GM19351 (cell line): ENCODE measurements at regions not wholly inside any gene's neighbourhood (a gene's known extent, or its start where the extent isn't known, plus 50 kb on each side); places are given as distances from the start of the nearest gene placed in this dataset.

Experiments
- ATAC-seq: cut with Tn5 transposase; IDR thresholded peaks from one replicate; pipeline ENCODE4 v1.9.1; 2021; ENCODE audit warnings: mild to moderate bottlenecking, moderate library complexity; ENCODE audit not compliant: unreplicated experiment

DNA sequence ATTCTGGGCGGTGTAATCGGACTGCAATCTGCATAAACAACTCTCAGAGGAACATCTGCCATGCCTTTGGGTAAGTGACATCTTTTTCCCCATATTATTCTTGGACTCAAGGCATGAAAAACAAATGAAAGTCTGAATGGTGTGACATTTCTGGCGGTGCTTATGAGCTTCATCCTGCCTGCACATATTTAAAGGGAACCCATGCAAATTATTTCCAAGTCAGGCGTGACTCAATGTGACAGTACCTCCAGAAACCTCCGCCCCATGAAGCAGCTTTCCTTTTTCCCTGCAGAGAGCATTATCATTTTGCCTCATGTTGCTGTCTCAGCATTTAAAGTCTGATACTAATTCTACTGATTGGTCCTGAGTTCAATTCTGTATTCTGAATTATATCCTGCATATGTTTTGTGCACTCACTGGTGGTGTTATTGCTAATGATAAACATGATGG is 585.4 kb downstream of the SNAPC1 start:
- no peak for ATAC-seq

DNA sequence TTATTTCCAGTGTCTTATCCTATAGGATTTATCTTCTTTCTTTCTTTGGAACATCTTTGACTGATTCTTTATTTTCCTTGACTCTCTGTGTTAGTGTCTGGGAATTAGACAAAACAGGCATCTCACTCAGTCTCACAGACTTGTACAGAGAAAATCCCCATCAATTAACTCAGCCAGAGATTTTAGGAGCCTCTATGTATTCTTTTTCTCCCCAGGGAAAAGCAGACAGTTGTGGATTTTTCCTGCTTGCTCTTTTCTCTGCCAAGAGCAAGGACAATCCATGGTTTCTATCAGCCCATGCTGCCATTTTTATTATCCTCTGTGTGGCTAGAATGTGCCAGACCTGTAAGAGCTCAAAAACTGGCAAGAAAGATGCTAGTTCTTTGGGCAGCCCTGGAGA is 595.1 kb downstream of the SNAPC1 start:
- no peak for ATAC-seq

DNA sequence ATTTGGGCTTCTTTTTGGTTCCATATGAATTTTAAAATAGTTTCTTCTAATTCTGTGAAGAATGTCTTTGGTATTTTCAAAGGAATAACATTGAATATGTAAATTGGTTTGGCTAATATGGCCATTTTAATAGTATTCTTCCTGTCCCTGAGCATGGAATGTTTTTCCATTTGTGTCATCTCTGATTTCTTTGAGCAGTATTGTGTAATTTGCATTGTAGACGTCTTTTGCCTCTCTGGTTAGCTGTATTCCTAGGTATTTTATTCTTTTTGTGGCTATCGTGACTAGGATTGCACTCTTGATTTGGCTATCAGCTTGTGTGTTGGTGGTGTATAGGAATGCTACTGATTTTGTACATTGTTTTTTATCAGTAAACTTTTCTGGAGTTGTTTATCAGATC is 601.9 kb downstream of the SNAPC1 start:
- ATAC-seq, result no peak

DNA sequence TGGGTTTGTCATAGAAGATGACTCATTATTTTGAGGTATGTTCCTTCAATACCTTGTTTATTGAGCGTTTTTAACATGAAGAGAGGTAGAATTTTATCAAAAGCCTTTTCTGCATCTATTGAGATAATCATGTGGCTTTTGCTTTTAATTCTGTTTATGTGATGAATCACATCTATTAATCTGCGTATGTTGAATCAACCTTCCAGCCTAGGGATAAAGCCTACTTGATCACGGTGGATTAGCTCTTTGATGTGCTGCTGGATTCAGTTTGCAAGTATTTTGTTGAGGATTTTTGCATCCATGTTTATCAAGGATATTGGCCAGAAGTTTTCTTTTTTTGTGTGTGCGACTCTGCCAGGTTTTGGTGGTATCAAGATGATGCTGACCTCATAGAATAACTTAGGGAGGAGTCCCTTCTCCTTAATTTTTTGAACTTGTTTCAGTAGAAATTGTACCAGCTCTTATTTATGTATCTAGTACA is 602.6 kb downstream of the SNAPC1 start:
- no peak for ATAC-seq

DNA sequence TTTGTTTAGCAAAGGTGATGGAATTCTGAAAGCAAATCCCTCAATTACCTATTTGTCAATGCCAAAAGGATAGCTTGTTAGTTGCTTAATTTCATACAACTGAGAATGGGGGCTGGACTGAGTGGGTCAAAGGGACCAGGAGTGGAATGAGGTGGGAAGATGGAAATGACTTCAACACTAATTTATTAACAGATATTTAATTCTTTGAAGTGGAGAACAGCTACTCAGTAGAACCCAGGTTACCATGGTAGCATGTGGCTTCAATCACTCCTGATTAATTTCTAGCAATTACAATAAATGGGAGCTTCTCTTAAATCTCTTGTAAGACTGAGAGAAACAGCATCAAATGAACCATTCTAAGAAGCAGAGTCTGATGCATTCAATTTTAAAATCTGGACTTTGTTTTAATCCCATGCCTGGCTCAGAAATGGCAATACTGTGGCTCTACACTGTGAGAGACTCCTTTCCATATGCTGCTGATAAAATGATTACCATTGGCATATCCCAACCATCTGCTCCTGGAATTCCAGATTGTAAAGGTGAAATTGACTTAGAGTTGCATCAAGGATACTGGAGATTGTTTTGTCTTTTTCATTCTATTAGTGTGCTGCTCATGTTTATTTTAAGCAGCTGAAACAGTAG is 607.8 kb downstream of the SNAPC1 start:
- ATAC-seq, result no peak

DNA sequence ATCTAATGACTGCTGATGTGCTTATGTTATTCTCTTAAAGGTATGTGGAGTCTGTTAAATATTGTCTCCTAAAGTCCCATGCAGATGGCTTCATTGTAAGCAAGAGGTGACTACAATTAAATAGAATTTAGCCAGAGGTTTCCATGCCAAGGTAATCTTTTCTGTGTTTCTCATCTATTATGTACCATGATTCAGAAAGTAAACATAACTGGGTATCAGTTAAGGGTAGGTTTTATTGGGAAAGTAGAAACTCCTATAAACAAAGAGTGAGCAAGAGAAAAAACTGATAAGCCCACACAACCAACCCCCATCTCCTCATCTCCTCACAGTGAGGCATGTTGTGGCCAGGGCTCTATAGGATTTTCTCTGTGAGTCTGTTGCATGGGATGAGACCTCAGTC is 611.7 kb downstream of the SNAPC1 start:
- no peak for ATAC-seq

DNA sequence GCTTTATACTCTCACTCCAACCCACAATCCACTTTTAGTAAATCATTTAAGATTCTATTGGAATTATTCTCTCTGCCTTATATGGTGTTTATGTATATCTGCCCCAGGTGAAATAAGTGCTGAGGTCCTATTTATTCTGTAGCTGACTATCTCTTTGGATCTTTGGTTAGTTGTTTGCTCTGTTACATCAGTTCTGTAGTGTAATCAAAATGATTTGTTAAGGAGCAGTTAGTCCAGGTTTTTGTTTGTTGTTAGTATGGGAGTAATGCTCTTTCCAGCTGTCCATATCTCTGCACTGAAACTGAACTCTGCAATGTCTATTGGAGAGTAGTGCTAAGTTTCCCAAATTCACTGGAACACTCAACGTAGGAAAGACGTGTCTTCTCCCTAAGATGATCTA is 615.8 kb downstream of the SNAPC1 start:
- no peak for ATAC-seq

DNA sequence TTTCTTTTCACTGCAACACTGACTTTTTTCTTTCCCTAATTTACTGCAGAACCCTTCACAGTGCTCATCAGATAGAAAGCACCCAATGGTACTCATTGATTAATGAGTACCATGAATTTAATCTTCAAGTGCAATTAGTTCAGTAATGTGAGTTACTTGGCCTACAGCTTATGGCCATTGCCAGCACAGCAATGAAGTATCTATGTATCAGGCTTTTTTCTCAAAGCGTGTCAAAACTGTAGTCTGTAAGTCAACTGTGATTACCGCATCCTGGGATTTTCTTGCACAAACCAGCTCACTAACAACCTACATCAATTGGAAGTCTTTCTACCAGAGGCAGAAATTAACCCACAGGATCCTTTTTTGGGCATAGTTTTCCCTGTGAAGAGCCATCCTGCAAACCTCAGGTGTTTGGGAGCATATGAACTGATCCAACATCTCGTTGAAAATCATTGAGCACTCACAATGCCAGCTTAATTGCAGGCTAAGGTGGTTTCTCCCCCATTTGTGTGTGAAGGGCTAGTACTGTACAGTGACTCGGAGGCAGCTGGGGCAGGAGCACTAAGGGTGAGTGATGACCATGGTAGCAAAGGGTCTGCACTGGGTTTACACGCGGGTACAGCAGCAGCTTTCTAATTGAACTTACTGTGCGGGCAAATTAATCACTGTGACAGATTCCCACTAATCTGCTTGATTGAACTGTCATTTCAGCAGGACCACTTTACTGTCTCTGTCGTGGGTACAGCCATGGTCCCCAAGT is 619.3 kb downstream of the SNAPC1 start:
- ATAC-seq, result no peak

DNA sequence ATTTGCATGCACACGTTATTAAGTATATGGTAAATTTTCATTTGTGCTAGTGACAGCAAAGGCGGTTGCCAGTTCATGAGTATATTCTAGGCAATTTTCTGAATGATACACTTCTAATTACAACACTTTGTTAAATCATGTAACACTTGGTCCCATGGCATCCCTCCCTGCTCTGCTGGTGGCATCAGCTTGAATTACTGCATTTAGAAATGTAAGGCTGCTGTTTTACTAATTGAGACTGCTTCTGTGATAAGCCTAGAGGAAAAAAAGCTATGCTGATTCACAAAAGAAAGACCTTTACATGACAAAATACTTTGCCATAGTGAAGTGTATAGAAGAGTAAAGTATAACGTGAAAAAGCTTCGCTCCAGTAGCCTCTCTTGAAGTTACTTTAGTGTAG is 636.1 kb downstream of the KCNH5 start:
- ATAC-seq, result no peak

DNA sequence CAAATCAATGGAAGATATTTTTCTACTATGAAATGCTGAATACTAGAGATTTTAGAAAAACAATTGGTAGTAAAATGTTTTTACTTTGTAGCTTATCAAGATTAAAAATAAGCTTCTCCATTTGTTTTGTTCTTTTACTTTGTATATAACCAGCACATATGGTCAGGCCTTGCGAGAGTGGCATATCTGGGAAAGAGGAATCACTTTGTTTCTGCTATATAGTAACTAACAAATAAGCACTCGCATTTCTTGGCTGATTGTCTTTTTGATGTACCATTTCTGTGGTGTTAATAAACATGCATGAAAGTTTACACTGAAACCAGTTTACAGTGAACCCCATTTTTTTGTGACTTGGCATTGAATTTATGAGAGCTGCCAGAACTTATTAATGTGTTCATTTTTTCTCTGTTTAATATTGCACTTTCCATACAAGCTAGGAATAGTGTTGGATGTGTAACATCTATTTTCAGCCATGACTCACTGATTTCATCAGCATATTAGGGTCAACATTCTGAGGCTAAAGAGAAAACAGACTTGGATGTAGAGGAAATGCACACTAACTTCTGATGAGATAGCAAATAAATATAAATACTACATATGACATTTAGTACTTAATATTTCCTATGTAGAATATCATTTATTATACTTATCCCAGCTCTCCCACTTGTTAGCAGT is 635.5 kb downstream of the KCNH5 start:
- ATAC-seq, result no peak

DNA sequence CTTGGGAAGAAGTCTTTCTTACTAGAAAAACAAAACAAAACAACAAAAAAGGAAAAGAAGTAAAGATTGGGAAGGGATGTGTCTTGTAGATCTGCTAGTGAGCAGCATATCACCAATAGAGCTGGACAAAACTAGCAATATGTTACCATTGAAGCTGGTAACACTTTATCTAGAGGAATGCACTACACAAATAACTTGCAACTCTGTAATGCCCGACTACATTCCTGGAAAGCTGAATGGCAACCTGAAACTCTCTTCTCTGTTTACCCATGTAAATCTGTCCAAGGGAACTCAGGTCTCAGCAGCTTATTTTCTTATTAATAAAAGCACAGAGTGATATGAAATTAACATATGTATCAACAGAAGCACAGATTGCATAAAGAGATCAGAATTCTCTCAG is 624.4 kb downstream of the KCNH5 start:
- ATAC-seq, result no peak

DNA sequence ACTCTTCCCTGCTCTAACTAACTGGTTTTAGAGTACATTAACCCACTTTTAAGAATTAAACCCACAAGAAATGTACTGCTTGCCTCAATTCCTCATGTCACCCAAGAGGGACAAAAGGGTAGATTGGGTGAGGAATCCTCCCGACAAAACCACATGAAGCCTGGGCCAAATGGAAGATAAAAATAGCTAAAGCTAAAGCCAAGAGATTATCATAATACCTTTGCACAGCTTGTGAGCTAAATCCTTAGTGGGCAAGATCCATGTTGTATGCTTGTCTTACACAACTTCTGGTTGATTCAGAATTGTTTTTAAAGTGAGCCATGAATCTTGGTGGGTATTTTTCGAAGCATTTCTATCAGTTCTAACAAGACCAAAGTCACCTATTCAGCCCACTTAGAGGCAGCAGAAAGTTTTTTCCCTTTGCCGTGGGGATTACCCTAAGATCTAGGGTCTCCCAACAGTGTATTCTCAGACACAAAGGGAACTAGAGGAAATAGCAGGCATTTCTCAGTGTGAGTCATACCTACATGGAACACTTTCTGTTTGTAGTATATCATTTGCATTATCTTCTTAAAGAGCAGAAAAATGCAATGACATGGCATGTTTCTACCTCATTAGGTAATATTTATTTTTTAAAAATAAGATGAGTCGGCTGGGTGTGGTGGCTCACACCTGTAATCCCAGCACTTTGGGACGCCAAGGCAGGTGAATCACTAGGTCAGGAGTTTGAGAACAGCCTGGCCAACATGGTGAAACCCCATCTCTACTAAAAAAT is 616.6 kb downstream of the KCNH5 start:
- no peak for ATAC-seq

DNA sequence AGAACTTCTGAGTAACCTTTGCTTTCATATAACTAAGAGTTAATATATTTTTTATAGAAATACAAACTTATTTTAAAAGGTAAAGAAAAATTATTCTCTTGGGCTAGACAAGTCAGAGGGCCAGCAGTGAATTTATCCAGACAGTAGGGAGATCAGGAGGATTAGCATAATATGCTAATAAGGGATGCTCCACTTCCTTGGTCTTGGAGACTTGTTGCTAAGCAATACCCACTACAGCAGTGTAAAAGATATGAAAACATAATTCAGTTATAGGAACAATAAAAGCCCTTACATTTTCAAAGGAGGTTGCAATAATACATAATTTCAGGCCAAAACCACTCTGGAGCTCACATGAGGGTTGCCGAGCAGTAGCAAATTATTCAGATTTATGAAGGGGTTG is 615.6 kb downstream of the KCNH5 start:
- no peak for ATAC-seq

DNA sequence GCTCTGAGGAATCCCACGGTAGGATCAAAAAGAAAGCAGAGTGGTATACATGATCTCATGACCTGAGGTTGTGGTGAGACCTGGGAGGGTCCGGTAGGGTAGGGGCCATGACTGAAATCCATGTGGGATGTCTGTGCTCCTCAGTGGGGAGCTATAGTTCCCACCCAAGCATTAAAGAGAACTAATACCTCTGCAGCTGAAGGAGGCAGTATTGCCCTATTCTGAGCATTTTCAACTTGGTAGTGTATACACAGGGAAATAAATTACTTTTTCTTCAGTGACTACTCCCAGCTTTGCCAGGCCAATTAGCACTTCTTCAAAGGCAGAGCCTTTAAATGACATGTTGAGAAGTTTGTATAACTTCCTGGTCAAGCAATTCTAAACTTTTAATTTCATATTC is 613.8 kb downstream of the KCNH5 start:
- ATAC-seq, result no peak

DNA sequence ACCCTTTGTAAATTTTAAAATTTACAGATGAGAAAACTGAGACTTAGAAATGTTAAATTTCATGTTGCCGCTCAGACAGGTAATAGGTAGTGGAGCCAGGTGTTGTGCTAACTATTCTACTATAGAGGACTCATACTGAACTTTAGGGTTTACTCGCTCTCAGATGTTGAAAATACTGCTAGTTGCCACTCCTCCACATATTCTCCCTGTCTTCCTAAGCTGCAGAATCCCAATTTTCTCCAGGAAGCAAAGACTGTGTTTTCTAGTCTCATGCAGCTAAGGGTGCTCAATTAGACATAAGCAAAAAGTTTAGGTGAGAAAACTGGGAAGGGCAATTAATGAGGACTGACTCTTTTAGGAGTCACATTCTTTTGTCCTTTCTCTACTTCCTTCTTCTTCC is 612.3 kb downstream of the KCNH5 start:
- no peak for ATAC-seq

DNA sequence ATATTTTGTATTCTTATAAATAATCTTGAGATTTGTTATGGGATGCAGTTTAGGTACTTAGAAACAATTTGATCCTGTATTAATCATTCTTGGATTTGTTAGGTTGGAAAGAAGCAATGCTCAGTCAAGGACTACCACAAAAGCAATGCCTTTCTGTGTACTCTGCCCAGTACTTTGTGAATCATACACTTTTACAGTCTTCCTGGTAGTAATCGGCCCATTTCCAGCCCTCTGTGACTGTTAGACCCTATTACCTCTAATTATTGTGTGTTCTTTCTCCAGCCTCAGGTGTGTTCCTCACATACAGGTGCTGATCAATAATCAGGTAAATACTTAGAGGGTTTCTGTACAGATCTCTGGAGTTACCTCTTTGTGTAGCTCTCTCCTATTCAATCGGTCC is 609.0 kb downstream of the KCNH5 start:
- ATAC-seq, result no peak

DNA sequence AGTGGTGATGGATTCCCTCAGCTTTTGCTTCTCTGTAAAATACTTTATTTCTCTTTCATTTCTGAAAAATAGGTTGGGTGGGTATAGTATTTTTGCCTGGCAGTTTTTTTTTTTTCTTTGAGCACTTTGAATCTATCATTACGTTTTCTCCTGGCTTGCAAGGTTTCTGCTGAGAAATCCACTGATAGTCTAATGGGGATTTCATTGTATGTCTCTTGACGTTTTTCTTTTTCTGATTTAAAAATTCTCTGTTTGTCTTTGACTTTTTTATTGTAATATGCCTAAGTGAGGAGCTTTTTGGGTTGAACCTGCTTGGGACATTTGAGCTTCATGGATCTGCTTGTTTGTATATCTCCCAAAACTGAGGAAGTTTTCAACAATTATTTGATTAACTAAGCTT is 606.0 kb downstream of the KCNH5 start:
- no peak for ATAC-seq

DNA sequence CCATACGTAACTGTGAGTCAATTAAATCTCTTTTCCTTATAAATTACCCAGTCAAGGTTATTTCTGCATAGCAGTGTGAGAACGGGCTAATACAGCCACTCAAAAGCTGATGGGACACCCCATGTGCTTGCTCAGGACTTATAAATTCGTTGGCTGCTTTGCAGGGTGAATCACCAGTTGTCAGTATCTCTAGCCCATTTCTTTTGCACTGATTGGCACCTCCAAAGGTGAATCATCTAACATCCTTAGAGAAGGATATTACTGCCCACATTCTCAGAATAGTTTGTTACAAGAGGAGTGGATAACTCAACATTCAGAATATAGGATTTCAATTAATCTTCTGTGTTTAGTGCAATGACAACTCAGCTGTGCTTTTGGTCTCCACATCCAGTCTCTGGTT is 601.5 kb downstream of the KCNH5 start:
- ATAC-seq, result no peak

DNA sequence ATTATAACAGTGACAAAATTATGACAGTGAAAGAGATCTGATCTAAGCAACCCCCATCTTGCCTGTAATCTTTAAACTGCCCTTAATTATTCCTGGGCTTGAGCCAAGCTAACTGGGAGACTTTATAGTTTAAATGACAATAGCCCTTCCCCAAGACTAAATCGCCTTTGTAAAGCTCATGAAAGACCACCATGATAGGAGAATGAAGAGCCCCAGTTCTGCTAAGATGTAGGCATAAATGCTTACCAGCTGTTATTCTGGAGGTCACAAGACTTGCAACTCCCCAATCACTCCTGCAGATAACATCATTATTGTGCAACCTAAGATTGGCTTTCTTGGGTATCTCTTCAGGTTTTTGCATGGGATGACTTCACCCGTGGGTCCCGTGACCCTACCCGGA is 599.7 kb downstream of the KCNH5 start:
- no peak for ATAC-seq

DNA sequence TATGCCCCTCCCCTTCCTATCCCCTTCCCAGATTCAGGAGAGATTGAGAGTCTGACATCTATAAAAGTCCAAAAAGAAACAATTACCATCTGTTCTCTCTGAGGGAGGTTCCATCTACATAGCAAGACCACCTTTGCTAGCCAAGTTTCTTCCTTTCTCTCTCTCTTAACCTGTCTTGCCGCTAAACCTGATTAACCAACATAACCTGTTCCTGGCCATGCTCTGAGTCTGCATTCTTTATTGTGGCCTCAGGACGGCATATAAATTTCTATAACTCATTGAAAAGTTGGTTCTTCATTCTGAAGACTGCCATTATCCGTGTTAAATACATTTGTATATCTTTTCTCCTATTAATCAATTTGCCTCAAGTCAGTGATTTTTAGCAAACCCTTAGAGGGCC is 594.0 kb downstream of the KCNH5 start:
- no peak for ATAC-seq

DNA sequence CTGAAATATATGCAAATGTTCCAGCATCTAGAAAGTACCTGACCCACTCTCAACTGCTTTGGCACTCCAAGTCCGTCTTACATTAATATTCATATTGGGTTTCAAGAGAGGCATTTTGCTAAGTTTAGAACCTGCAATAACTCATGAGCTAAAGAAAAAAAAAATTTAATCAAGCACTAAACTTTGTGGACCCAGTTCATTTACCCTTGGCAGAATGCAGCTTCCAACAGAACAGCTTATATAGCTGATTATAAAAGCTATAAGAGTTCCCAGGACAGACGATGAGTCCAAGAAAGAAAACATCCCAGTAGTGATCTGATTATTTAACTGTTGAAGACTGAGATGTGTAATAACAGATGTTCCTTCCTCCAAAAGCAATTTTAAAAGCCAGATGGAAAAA is 592.0 kb downstream of the KCNH5 start:
- ATAC-seq, result no peak
